SU-DHL-6 (cell line): ENCODE measurements at regions not wholly inside any gene's neighbourhood (a gene's known extent, or its start where the extent isn't known, plus 50 kb on each side); places are given as distances from the start of the nearest gene placed in this dataset.

Source experiments
- H2AFZ ChIP-seq: fragments of 200-600 bp; sonication (generic); 2 replicates; pipeline ENCODE4 v1.6.1; 2014; ENCODE audit warnings: low read depth, mild to moderate bottlenecking, moderate library complexity, mixed read lengths, antibody characterized with exemption, low read length; ENCODE audit not compliant: severe bottlenecking
- H3F3A ChIP-seq: fragments of 200-600 bp; shearing (Covaris generic); 2 replicates; pipeline ENCODE4 v1.6.0; 2016; ENCODE audit warnings: antibody characterized with exemption, mild to moderate bottlenecking; ENCODE audit not compliant: insufficient read depth
- H3K27ac ChIP-seq: fragments of 200-600 bp; sonication (generic); 2 replicates; pipeline ENCODE4 v1.5.1; 2016; ENCODE audit warnings: low read depth, mild to moderate bottlenecking, low read length, moderate library complexity, mixed read lengths
- H3K27me3 ChIP-seq: fragments of 200-600 bp; sonication (generic), shearing (Covaris generic); 2 replicates; pipeline ENCODE4 v1.6.0; 2014; ENCODE audit warnings: mild to moderate bottlenecking, low read length
- H3K36me3 ChIP-seq: fragments of 200-600 bp; sonication (generic); 2 replicates; pipeline ENCODE4 v1.6.1; 2014; ENCODE audit warnings: mild to moderate bottlenecking, low read length, mixed read lengths
- H3K4me2 ChIP-seq: fragments of 300-600, 200-600 bp; shearing (Covaris generic), sonication (generic); 2 replicates; pipeline ENCODE4 v1.6.0; 2014; ENCODE audit warnings: low read length, low read depth, mild to moderate bottlenecking; ENCODE audit not compliant: poor library complexity, severe bottlenecking
- H3K4me3 ChIP-seq: fragments of 200-600 bp; sonication (generic); 2 replicates; pipeline ENCODE4 v1.5.1; 2014; ENCODE audit warnings: antibody characterized with exemption, low read length, mild to moderate bottlenecking, mixed read lengths; ENCODE audit not compliant: insufficient read depth, poor library complexity, severe bottlenecking
- H3K79me2 ChIP-seq: fragments of 200-600 bp; sonication (generic); 2 replicates; pipeline ENCODE4 v1.6.1; 2014; ENCODE audit warnings: mild to moderate bottlenecking, low read length, moderate library complexity; ENCODE audit not compliant: insufficient read depth
- H3K9ac ChIP-seq: fragments of 200-600 bp; sonication (generic); 2 replicates; pipeline ENCODE4 v1.7.0; 2014; ENCODE audit warnings: mild to moderate bottlenecking, low read length
- H3K9me2 ChIP-seq: fragments of 200-600 bp; sonication (generic); replicated peaks from 2 replicates; pipeline ENCODE4 v1.6.1; 2014; ENCODE audit warnings: low read length; ENCODE audit not compliant: insufficient read depth
- H3K9me3 ChIP-seq: fragments of 200-600 bp; sonication (generic); 2 replicates; pipeline ENCODE4 v1.6.1; 2014; ENCODE audit warnings: low read length, mixed read lengths; ENCODE audit not compliant: insufficient read depth
- H4K20me1 ChIP-seq: fragments of 200-600 bp; sonication (generic); 2 replicates; pipeline ENCODE4 v1.6.1; 2014; ENCODE audit warnings: low read depth, mild to moderate bottlenecking, antibody characterized with exemption, low read length, moderate library complexity, mixed read lengths
- EZH2phosphoT487 ChIP-seq: fragments of 200-600 bp; sonication (generic), shearing (Covaris generic); conservative IDR thresholded peaks from 2 replicates; pipeline ENCODE4 v1.6.1; 2018; ENCODE audit warnings: mild to moderate bottlenecking, antibody characterized with exemption, low read length, moderate library complexity, mixed read lengths
- TF ChIP-seq, protein P1 (sequence below): fragments of 200-600 bp; sonication (generic); IDR thresholded peaks from one replicate; pipeline ENCODE4 v1.5.1; 2017; ENCODE audit warnings: antibody characterized with exemption, mild to moderate bottlenecking, low read length, moderate library complexity; ENCODE audit not compliant: insufficient read depth, poor library complexity, severe bottlenecking

DNA sequence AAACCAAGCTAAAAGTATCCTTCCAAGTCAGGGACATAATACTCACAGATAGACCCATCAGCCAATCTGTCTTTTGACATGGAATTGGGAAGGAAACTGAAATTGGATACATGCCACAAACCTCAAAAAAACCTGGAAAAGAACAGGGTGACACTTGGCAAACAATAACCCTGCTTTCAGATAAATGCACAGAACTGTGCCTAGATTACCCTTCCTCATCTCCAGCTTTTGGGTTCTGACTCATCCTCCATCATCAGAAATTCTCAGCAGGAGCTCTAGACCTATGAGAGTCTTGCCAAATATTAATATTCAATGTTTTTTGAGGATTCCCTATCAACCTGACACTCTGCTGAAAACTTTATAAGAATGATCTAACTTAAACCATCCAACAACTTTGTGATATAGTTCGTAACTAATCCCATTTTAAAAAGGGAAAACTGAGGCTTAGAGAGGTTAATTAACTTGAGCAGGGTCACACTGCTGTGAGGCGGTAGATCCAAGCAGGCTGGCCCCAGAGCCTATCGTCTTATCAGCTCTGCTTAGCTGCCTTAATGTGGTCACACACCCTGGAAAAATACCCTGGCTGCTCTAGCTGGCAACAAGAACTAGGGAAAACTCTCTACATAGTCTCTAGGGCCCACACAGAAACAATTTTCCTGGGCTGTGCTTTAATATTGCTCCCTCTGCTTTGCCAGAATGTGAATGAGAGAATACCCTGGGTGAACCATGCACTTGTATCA, 157.0 kb upstream of the TRPC7 start:
- no peak for TF ChIP-seq EZH2phosphoT487
- TF ChIP-seq, protein P1, sequence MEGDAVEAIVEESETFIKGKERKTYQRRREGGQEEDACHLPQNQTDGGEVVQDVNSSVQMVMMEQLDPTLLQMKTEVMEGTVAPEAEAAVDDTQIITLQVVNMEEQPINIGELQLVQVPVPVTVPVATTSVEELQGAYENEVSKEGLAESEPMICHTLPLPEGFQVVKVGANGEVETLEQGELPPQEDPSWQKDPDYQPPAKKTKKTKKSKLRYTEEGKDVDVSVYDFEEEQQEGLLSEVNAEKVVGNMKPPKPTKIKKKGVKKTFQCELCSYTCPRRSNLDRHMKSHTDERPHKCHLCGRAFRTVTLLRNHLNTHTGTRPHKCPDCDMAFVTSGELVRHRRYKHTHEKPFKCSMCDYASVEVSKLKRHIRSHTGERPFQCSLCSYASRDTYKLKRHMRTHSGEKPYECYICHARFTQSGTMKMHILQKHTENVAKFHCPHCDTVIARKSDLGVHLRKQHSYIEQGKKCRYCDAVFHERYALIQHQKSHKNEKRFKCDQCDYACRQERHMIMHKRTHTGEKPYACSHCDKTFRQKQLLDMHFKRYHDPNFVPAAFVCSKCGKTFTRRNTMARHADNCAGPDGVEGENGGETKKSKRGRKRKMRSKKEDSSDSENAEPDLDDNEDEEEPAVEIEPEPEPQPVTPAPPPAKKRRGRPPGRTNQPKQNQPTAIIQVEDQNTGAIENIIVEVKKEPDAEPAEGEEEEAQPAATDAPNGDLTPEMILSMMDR, result no peak
- Histone ChIP-seq H3K27ac (no peak overlapping the region), H3F3A (no peaks in the 10 kb centered on the region), H3K9ac (no peak overlapping the region), H3K9me3 (no peaks in the 10 kb centered on the region), H2AFZ (no peak overlapping the region), H3K9me2 (no peaks in the 10 kb centered on the region), H3K36me3 (no peaks in the 10 kb centered on the region), H3K79me2 (no peaks in the 10 kb centered on the region), H4K20me1 (no peaks in the 10 kb centered on the region), H3K4me3 (no peak overlapping the region), H3K4me2 (no peak overlapping the region), H3K27me3 (no peaks in the 10 kb centered on the region)

DNA sequence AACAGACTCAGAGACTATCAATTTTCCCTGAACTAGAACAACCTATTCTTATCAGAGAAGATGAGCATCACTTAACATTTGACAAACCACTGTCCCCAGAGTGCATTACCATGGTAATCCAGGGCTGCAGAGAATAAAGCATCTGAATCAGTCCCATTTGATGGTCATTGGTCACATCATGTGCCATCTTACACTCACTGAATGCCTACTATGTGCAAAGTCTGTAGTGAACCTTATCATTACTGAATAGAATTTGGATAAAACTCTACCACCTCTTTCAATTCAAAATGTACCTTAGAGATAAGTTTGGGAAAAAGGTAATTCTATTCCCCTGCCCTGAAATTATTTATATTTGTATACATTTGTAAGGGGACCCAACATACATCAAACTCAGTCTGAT, 156.4 kb upstream of the TRPC7 start:
- Histone ChIP-seq H2AFZ (no peak overlapping the region), H4K20me1 (no peaks in the 10 kb centered on the region), H3K9me2 (no peaks in the 10 kb centered on the region), H3K9ac (no peak overlapping the region), H3K4me3 (no peak overlapping the region), H3K4me2 (no peak overlapping the region), H3K27me3 (no peaks in the 10 kb centered on the region), H3K36me3 (no peaks in the 10 kb centered on the region), H3K9me3 (no peaks in the 10 kb centered on the region), H3K27ac (no peak overlapping the region), H3K79me2 (no peaks in the 10 kb centered on the region), H3F3A (no peaks in the 10 kb centered on the region)
- TF ChIP-seq, protein P1, result no peak
- no peak for TF ChIP-seq EZH2phosphoT487

DNA sequence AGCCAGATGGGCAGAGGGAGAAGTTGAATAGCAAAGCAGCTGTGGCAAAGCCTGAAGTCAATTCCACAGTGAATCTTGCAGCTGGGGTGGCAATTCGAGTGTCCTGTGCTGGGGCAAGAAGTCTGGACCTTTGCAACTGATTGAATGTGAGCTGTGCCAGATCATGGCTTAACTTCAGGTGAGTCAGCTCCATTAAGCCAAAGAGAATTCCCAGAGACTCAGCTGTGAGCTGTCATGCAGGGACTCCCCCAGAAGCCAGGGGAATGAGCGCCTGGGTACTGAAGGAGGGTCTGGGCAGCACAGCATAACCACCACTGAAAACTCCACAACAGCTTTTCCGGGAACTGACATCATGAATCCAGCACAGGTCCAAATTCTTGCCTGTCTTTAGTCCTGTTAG, 153.5 kb upstream of the TRPC7 start:
- Histone ChIP-seq H3K4me3 (no peak overlapping the region), H3K36me3 (no peaks in the 10 kb centered on the region), H2AFZ (no peak overlapping the region), H3K79me2 (no peaks in the 10 kb centered on the region), H3K27me3 (no peaks in the 10 kb centered on the region), H3K4me2 (no peak overlapping the region), H3K27ac (no peak overlapping the region), H4K20me1 (no peaks in the 10 kb centered on the region), H3K9ac (no peak overlapping the region), H3K9me3 (no peaks in the 10 kb centered on the region), H3F3A (no peaks in the 10 kb centered on the region), H3K9me2 (no peaks in the 10 kb centered on the region)
- TF ChIP-seq, protein P1, result no peak
- TF ChIP-seq EZH2phosphoT487, result no peak
